ENCODE measurements at regions not wholly inside any gene's neighbourhood (a gene's known extent, or its start where the extent isn't known, plus 50 kb on each side); places are given as distances from the start of the nearest gene placed in this dataset.

- Histone ChIP-seq H3K4me2 (ENCODE audit: insufficient read depth in 1 of 2, low read depth in 2 of 2, low read length in 2 of 2) (no peak overlapping the region), H3K4me3 (ENCODE audit: extremely low read depth in 1 of 4, insufficient read depth in 2 of 4, low read depth in 3 of 4, low read length in 4 of 4) (no peak overlapping the region), H2BK12ac (ENCODE audit: low read depth, low read length) (no peak overlapping the region), H3K9me3 (ENCODE audit: insufficient read depth in 2 of 2, low read depth in 1 of 2, low read length in 1 of 2) (no peaks in the 10 kb centered on the region), H4K20me1 (replicated peaks in 1 of 2; ENCODE audit: control insufficient read depth in 1 of 2, insufficient read depth in 2 of 2, low read length in 2 of 2) (no peaks in the 10 kb centered on the region), H2BK120ac (replicated peaks; ENCODE audit: low read depth, low read length) (no peak overlapping the region), H3K56ac (replicated peaks; ENCODE audit: insufficient read length, low read depth, low read length) (no peak overlapping the region), H2BK20ac (ENCODE audit: low read length) (no peak overlapping the region), H3K27me3 (replicated peaks in 1 of 4; ENCODE audit: control insufficient read depth in 3 of 4, extremely low read depth in 1 of 4, insufficient read depth in 3 of 4, low read length in 3 of 4) (peaks cover 1 to 24% (median 14%) of the 10 kb centered on the region in 4 experiments; a peak in 6 of 7 replicates), H3K27ac (ENCODE audit: low read depth, low read length) (no peak overlapping the region), H2AK5ac (ENCODE audit: low read depth, low read length) (no peak overlapping the region), H3K18ac (ENCODE audit: extremely low read depth, low read length) (no peak overlapping the region), H3K23ac (ENCODE audit: insufficient read length) (no peak overlapping the region), H2BK15ac (ENCODE audit: low read length) (no peak overlapping the region), H3K23me2 (ENCODE audit: low read depth, low read length) (no peaks in the 10 kb centered on the region), H3K9ac (replicated peaks in 1 of 4; ENCODE audit: extremely low read depth in 1 of 4, low read depth in 3 of 4, low read length in 3 of 4) (no peak overlapping the region), H3K4me1 (replicated peaks in 1 of 4; ENCODE audit: control insufficient read depth in 3 of 4, insufficient read depth in 4 of 4, low read length in 3 of 4) (peaks cover 7 to 13% (median 8%) of the 10 kb centered on the region in 4 experiments; a peak in 5 of 7 replicates), H3K79me2 (ENCODE audit: control insufficient read depth in 1 of 2, insufficient read depth in 2 of 2, low read length in 2 of 2) (no peaks in the 10 kb centered on the region), H4K5ac (ENCODE audit: insufficient read length, low read depth, low read length) (no peak overlapping the region), H2AFZ (ENCODE audit: low read length) (no peak overlapping the region), H3K14ac (ENCODE audit: insufficient read length) (no peak overlapping the region), H4K8ac (ENCODE audit: extremely low read depth, insufficient read depth, low read length) (no peak overlapping the region), H3K4ac (replicated peaks; ENCODE audit: insufficient read length, low read depth, low read length) (no peak overlapping the region), H3K36me3 (ENCODE audit: control insufficient read depth in 2 of 4, insufficient read depth in 4 of 4, low read length in 3 of 4) (no peaks in the 10 kb centered on the region), H3K79me1 (ENCODE audit: low read depth, low read length) (no peaks in the 10 kb centered on the region), H4K91ac (replicated peaks; ENCODE audit: insufficient read length, low read length) (no peak overlapping the region), H2BK5ac (ENCODE audit: low read depth, low read length) (no peak overlapping the region)
- ChIA-PET POLR2A (ENCODE audit: partially characterized antibody) (interaction anchor here (0.6 kb wide), 1 partner anchor 323 kb away, joined by 3 read pairs; no protein-coding TSS in a partner anchor), CTCF (ENCODE audit: partially characterized antibody) (interaction anchor here (0.7 to 1.4 kb wide), 5 partner anchors 22 to 155 kb away, joined by 3 to 4 read pairs (median 3); no protein-coding TSS in a partner anchor)
- WGBS, 2 experiments (ENCODE audit: extremely low coverage in 1 of 2, insufficient coverage in 1 of 2, insufficient read length in 1 of 2, insufficient replicate concordance in 2 of 2, low coverage in 1 of 2, low lambda C conversion rate in 2 of 2, missing lambda C conversion rate in 1 of 2): 93% methylated on average over 3 of the region's 3 CpGs; no CpG with 5 or more reads in 1 of the 2 experiments
- FAIRE-seq (no peak), DNase-seq (ENCODE audit: low read depth in 1 of 2, low spot score in 2 of 2) (no peak)
- TF ChIP-seq SP1 (IDR thresholded peaks at IDR 0.05; ENCODE audit: low read depth, low read length) (no peak), KDM1A (IDR thresholded peaks at IDR 0.05; ENCODE audit: borderline replicate concordance, low read length) (no peak), ATF3 (IDR thresholded peaks at IDR 0.05; ENCODE audit: insufficient read depth, low read depth, low read length) (no peak), GABPA (IDR thresholded peaks at IDR 0.05; ENCODE audit: borderline replicate concordance, insufficient read depth, low read length) (no peak), TAF1 (IDR thresholded peaks at IDR 0.05; ENCODE audit: low read depth, low read length) (no peak), CREB1 (IDR thresholded peaks at IDR 0.05) (no peak), TAF7 (optimal IDR thresholded peaks at IDR 0.05; ENCODE audit: borderline replicate concordance, low read depth, low read length) (no peak), SP4 (IDR thresholded peaks at IDR 0.05; ENCODE audit: low read length) (no peak), KDM5A (IDR thresholded peaks at IDR 0.05; ENCODE audit: low read length) (no peak), RBBP5 (IDR thresholded peaks at IDR 0.05; ENCODE audit: borderline replicate concordance, low read depth, low read length) (no peak), RNF2 (IDR thresholded peaks at IDR 0.05; ENCODE audit: borderline replicate concordance, low read depth, low read length, missing control alignments, poor library complexity, severe bottlenecking) (no peak), ASH2L (IDR thresholded peaks at IDR 0.05; ENCODE audit: low read length) (no peak), FOSL1 (IDR thresholded peaks at IDR 0.05; ENCODE audit: insufficient read depth, low read depth, low read length) (no peak)
Measured at GRCh38 chr15:93138681-93139250, 49.8 kb upstream of the RGMA start.

Data from H1 (cell line).